ENCODE measurements at regions not wholly inside any gene's neighbourhood (a gene's known extent, or its start where the extent isn't known, plus 50 kb on each side); places are given as distances from the start of the nearest gene placed in this dataset.

GRCh38 chr15:31550211-31550977, 223.8 kb downstream of the KLF13 start:
- TF ChIP-seq CTCF (IDR thresholded peaks at IDR 0.05; ENCODE audit: poor library complexity) (no peak), EZH2 (IDR thresholded peaks at IDR 0.05; ENCODE audit: borderline replicate concordance) (no peak)

All from hepatocyte (in vitro differentiated cells).